K562 (cell line): ENCODE measurements at regions not wholly inside any gene's neighbourhood (a gene's known extent, or its start where the extent isn't known, plus 50 kb on each side); places are given as distances from the start of the nearest gene placed in this dataset.

Experiments used
- ARID1B ChIP-seq: fragments of 450-650 bp; IDR thresholded peaks from 2 replicates; pipeline ENCODE4 v1.6.1; 2016; ENCODE audit warnings: antibody characterized with exemption, mild to moderate bottlenecking, inconsistent platforms
- EP300 ChIP-seq: IDR thresholded peaks from 2 replicates; pipeline ENCODE4 v1.6.1; 2012; ENCODE audit warnings: low read length, improper control_type of control experiment
- ILF3 ChIP-seq: fragments of 450-650 bp; IDR thresholded peaks from 2 replicates; pipeline ENCODE4 v1.6.1; 2018; ENCODE audit warnings: antibody characterized with exemption, mild to moderate bottlenecking, moderate library complexity, borderline replicate concordance
- MTA3 ChIP-seq: fragments of 450-650 bp; formaldehyde crosslinking; IDR thresholded peaks from 2 replicates; pipeline ENCODE4 v1.6.1; 2017; ENCODE audit warnings: mild to moderate bottlenecking, borderline replicate concordance
- NCOR1 ChIP-seq: fragments of 450-650 bp; IDR thresholded peaks from 2 replicates; pipeline ENCODE4 v1.6.1; 2016; ENCODE audit warnings: mild to moderate bottlenecking, moderate library complexity
- RFX5 ChIP-seq: IDR thresholded peaks from 2 replicates; pipeline ENCODE4 v1.6.1; 2011; ENCODE audit warnings: low read depth, mild to moderate bottlenecking, improper control_type of control experiment, low read length
- TF ChIP-seq, protein P1 (sequence below): fragments of 450-650 bp; IDR thresholded peaks from 2 replicates; pipeline ENCODE4 v1.6.1; 2016; ENCODE audit warnings: mild to moderate bottlenecking, moderate library complexity
- TF ChIP-seq, protein P2 (sequence below), 2 experiments: fragments of 450-650 bp in 1 of 2; sonication (generic) in 1 of 2; formaldehyde crosslinking in 1 of 2; IDR thresholded peaks in 1 of 2; conservative IDR thresholded peaks in 1 of 2; 2 replicates each; pipeline versions ENCODE4 v1.6.1 to v1.8.1; 2016 to 2023; ENCODE audit warnings: mild to moderate bottlenecking in 2 of 2, moderate library complexity in 2 of 2, inconsistent platforms in 1 of 2, missing genetic modification reagents in 1 of 2
- TF ChIP-seq, protein P3 (sequence below): fragments of 250-450 bp; sonication (Bioruptor Pico); IDR thresholded peaks from 2 replicates; pipeline ENCODE4 v1.5.0; 2021; ENCODE audit warnings: mild to moderate bottlenecking, moderate library complexity

DNA sequence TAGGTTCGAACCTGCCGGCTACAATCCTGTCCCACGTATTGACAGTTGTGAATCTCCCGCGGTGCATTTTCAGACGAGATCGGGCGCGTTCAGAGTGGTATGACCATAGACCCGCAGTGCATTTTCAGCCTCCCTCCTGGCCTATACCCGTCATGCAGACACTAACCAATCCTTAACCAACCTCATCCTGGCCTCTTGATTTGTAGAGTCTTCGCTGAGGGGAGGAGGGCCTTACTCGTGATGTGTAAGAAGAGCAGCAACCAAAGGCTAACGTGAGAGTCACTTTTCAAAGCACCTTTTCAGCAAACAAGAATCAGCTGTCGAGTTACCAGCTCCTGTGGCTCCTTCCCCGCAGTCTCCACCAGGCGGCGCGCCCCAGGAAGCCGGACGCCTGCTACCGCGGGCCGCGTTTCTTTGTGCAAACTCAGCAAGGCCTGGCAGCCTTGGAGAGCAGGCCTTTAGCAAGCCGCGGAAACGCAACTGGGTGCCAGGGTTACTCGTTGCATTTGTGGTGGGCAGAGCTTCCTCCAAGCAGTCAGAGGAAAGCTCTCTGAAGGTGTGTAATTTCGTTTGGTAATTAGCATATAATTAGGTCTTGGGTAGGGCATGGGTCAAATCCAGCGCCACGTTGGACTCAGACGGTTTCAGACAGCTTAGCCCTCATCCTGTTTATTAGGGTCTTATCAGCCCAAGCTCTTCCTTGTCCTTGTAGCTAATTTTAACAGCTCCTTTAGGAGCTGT, 139.8 kb downstream of the OR2B2 start (continued):
- TF ChIP-seq, protein P1, sequence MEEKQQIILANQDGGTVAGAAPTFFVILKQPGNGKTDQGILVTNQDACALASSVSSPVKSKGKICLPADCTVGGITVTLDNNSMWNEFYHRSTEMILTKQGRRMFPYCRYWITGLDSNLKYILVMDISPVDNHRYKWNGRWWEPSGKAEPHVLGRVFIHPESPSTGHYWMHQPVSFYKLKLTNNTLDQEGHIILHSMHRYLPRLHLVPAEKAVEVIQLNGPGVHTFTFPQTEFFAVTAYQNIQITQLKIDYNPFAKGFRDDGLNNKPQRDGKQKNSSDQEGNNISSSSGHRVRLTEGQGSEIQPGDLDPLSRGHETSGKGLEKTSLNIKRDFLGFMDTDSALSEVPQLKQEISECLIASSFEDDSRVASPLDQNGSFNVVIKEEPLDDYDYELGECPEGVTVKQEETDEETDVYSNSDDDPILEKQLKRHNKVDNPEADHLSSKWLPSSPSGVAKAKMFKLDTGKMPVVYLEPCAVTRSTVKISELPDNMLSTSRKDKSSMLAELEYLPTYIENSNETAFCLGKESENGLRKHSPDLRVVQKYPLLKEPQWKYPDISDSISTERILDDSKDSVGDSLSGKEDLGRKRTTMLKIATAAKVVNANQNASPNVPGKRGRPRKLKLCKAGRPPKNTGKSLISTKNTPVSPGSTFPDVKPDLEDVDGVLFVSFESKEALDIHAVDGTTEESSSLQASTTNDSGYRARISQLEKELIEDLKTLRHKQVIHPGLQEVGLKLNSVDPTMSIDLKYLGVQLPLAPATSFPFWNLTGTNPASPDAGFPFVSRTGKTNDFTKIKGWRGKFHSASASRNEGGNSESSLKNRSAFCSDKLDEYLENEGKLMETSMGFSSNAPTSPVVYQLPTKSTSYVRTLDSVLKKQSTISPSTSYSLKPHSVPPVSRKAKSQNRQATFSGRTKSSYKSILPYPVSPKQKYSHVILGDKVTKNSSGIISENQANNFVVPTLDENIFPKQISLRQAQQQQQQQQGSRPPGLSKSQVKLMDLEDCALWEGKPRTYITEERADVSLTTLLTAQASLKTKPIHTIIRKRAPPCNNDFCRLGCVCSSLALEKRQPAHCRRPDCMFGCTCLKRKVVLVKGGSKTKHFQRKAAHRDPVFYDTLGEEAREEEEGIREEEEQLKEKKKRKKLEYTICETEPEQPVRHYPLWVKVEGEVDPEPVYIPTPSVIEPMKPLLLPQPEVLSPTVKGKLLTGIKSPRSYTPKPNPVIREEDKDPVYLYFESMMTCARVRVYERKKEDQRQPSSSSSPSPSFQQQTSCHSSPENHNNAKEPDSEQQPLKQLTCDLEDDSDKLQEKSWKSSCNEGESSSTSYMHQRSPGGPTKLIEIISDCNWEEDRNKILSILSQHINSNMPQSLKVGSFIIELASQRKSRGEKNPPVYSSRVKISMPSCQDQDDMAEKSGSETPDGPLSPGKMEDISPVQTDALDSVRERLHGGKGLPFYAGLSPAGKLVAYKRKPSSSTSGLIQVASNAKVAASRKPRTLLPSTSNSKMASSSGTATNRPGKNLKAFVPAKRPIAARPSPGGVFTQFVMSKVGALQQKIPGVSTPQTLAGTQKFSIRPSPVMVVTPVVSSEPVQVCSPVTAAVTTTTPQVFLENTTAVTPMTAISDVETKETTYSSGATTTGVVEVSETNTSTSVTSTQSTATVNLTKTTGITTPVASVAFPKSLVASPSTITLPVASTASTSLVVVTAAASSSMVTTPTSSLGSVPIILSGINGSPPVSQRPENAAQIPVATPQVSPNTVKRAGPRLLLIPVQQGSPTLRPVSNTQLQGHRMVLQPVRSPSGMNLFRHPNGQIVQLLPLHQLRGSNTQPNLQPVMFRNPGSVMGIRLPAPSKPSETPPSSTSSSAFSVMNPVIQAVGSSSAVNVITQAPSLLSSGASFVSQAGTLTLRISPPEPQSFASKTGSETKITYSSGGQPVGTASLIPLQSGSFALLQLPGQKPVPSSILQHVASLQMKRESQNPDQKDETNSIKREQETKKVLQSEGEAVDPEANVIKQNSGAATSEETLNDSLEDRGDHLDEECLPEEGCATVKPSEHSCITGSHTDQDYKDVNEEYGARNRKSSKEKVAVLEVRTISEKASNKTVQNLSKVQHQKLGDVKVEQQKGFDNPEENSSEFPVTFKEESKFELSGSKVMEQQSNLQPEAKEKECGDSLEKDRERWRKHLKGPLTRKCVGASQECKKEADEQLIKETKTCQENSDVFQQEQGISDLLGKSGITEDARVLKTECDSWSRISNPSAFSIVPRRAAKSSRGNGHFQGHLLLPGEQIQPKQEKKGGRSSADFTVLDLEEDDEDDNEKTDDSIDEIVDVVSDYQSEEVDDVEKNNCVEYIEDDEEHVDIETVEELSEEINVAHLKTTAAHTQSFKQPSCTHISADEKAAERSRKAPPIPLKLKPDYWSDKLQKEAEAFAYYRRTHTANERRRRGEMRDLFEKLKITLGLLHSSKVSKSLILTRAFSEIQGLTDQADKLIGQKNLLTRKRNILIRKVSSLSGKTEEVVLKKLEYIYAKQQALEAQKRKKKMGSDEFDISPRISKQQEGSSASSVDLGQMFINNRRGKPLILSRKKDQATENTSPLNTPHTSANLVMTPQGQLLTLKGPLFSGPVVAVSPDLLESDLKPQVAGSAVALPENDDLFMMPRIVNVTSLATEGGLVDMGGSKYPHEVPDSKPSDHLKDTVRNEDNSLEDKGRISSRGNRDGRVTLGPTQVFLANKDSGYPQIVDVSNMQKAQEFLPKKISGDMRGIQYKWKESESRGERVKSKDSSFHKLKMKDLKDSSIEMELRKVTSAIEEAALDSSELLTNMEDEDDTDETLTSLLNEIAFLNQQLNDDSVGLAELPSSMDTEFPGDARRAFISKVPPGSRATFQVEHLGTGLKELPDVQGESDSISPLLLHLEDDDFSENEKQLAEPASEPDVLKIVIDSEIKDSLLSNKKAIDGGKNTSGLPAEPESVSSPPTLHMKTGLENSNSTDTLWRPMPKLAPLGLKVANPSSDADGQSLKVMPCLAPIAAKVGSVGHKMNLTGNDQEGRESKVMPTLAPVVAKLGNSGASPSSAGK, result peak; percentile 98
- TF ChIP-seq RFX5, result no peak
- TF ChIP-seq, protein P2, sequence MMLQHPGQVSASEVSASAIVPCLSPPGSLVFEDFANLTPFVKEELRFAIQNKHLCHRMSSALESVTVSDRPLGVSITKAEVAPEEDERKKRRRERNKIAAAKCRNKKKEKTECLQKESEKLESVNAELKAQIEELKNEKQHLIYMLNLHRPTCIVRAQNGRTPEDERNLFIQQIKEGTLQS (IDR thresholded peaks at IDR 0.05), result no peak
- TF ChIP-seq, protein P2 (CRISPR knock-in tag; conservative IDR thresholded peaks at IDR 0.05), result peak; percentile 81
- peak; percentile 35 for TF ChIP-seq EP300
- TF ChIP-seq, protein P3, sequence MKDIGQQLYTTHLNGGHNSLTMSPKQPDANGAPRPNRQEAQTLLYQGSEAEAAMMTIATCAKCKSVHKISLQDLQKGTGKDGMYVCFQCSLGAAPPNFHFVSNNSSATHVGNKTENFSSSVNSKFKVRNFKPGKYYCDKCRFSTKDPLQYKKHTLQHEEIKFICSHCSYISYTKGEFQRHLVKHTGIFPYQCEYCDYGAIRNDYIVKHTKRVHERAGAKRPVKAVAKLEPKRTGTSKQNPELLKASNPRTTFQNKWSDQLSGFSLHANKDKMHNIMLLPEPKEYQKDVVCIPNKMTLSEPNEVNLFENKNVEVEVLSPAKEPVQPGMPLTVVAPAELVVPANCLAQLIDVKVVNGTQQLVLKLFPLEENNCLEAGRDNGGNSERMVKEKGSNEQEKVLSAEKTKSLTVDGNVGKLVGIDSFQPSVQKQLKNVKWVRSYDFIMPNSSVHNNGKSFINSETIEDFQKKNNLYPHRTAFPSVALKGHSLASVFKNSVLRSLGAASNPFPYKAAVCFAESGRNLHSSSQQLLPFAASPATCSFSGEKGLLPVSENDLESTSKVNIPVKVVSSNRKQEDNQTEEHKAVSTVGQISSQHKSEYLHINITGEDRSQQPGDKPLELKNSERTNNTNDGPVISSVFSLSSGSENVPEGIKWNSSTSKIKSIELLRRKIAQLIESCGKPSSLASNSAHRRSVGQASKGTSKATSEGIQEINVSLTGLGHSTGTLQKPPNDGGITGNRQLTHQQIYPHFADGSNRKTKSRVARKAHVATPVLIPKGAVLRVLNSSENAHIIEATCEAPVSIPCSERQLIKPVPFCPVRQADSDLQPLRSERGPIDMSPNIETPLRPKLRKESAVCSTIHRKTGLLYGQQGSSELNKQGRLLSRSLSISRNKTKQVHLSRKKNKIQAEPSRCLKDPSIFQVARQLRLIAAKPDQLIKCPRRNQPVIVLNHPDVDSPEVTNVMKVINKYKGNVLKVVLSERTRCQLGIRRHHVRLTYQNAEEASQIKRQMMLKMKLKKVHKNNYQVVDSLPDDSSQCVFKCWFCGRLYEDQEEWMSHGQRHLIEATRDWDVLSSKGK (CRISPR knock-in tag), result no peak
- peak; percentile 58 for TF ChIP-seq ARID1B
- no peak for TF ChIP-seq ILF3
- TF ChIP-seq NCOR1, result no peak
- 0 out of 2 replicates have a peak, but pooled peaks have one; percentile 82 for TF ChIP-seq MTA3
